Stomach (tissue), 4 donors: ENCODE measurements at regions not wholly inside any gene's neighbourhood (a gene's known extent, or its start where the extent isn't known, plus 50 kb on each side); places are given as distances from the start of the nearest gene placed in this dataset.

Experiments used
- CTCF ChIP-seq, 7 experiments: fragments of 450-650 bp in 4 of 7; fragments of 200-600 bp in 3 of 7; sonication (generic) in 3 of 7; IDR thresholded peaks; one replicate each; pipeline ENCODE4 v1.5.1; 2016 to 2019; ENCODE audit warnings: antibody characterized with exemption in 7 of 7, control low read depth in 2 of 7, mild to moderate bottlenecking in 1 of 7
- EP300 ChIP-seq: sonication (generic); formaldehyde crosslinking; IDR thresholded peaks from one replicate; pipeline ENCODE4 v1.6.1; 2017; ENCODE audit warnings: antibody characterized with exemption
- POLR2A ChIP-seq, 4 donors: fragments of 450-650 bp; IDR thresholded peaks; one replicate each; pipeline ENCODE4 v1.6.1; 2016; ENCODE audit warnings: antibody characterized with exemption in 4 of 4, control low read depth in 2 of 4, mild to moderate bottlenecking in 1 of 4, moderate library complexity in 1 of 4
- POLR2AphosphoS5 ChIP-seq, 3 donors: sonication (generic); formaldehyde crosslinking; IDR thresholded peaks; one replicate each; pipeline ENCODE4 v1.6.1; 2016; ENCODE audit warnings: antibody characterized with exemption in 3 of 3

GRCh38 chr9:86825299-86825698, 122.0 kb downstream of the GAS1 start:
- no peak for TF ChIP-seq POLR2AphosphoS5 (IDR thresholded peaks at IDR 0.05)
- TF ChIP-seq CTCF (IDR thresholded peaks at IDR 0.05) = no peak
- no peak for TF ChIP-seq EP300
- no peak for TF ChIP-seq POLR2A (IDR thresholded peaks at IDR 0.05)
